A673 (cell line): ENCODE measurements at regions not wholly inside any gene's neighbourhood (a gene's known extent, or its start where the extent isn't known, plus 50 kb on each side); places are given as distances from the start of the nearest gene placed in this dataset.
A peak's percentile ranks its signal among the peaks of the same experiment; 100 is the strongest.

Experiments
- BruUV-seq: library from RNA; stranded (reverse); fragments of 400-500 nt; replicated peaks from 2 replicates; lab custom pipeline; 2021; lab: Mats Ljungman, UMichigan
- CTCF ChIA-PET: fragments of 300-600 bp; sonication (Branson Sonifier 250); formaldehyde crosslinking; loops from one replicate; lab custom pipeline; 2022; ENCODE audit warnings: antibody characterized with exemption; lab: Charles Lee
- POLR2A ChIA-PET: fragments of 300-600 bp; sonication (Branson Sonifier 250); formaldehyde crosslinking; loops from one replicate; lab custom pipeline; 2022; ENCODE audit warnings: antibody characterized with exemption; ENCODE audit not compliant: low non-redundant PET; lab: Charles Lee
- DNase-seq: peaks from one replicate; pipeline ENCODE4 v3.0.0-alpha.2; 2015; ENCODE audit warnings: low spot score
- H3K27ac ChIP-seq: fragments of 200-600 bp; sonication (generic); 2 replicates; pipeline ENCODE4 v1.5.1; 2016; ENCODE audit warnings: mixed run types, low read depth, mild to moderate bottlenecking, mixed read lengths, antibody characterized with exemption, low read length; ENCODE audit not compliant: poor library complexity, severe bottlenecking
- H3K27me3 ChIP-seq: fragments of 200-600 bp; sonication (generic); replicated peaks from 2 replicates; pipeline ENCODE4 v1.6.1; 2017; ENCODE audit warnings: mixed run types, low read depth, mild to moderate bottlenecking, mixed read lengths, antibody characterized with exemption, low read length; ENCODE audit not compliant: insufficient read depth, poor library complexity
- H3K36me3 ChIP-seq: fragments of 200-600 bp; sonication (generic); 2 replicates; pipeline ENCODE4 v1.6.1; 2016; ENCODE audit warnings: mixed run types, mild to moderate bottlenecking, mixed read lengths, antibody characterized with exemption, low read length; ENCODE audit not compliant: insufficient read depth, poor library complexity, severe bottlenecking
- H3K4me1 ChIP-seq: fragments of 200-600 bp; sonication (generic); 2 replicates; pipeline ENCODE4 v1.6.1; 2017; ENCODE audit warnings: mixed run types, mild to moderate bottlenecking, mixed read lengths, antibody characterized with exemption, low read length; ENCODE audit not compliant: insufficient read depth, poor library complexity, severe bottlenecking
- H3K4me3 ChIP-seq: fragments of 200-600 bp; sonication (generic); 2 replicates; pipeline ENCODE4 v1.5.1; 2016; ENCODE audit warnings: low read depth, mixed run types, mild to moderate bottlenecking, mixed read lengths, low read length; ENCODE audit not compliant: poor library complexity, severe bottlenecking
- H3K9me3 ChIP-seq: fragments of 200-600 bp; sonication (generic); 2 replicates; pipeline ENCODE4 v1.6.1; 2016; ENCODE audit warnings: mixed run types, low read depth, mild to moderate bottlenecking, mixed read lengths, antibody characterized with exemption, low read length; ENCODE audit not compliant: poor library complexity, severe bottlenecking
- CTCF ChIP-seq: fragments of 300-800, 200-600 bp; sonication (generic); conservative IDR thresholded peaks from 2 replicates; pipeline ENCODE4 v1.5.1; 2017; ENCODE audit warnings: low read depth, mild to moderate bottlenecking, antibody characterized with exemption, low read length, moderate library complexity, mixed read lengths
- EZH2 ChIP-seq: fragments of 200-600 bp; sonication (generic); IDR thresholded peaks from 2 replicates; pipeline ENCODE4 v1.6.1; 2017; ENCODE audit warnings: borderline replicate concordance, low read depth, mild to moderate bottlenecking, mixed read lengths, antibody characterized with exemption, low read length; ENCODE audit not compliant: poor library complexity, severe bottlenecking
- intact Hi-C: fragments of 100-400 bp; cut with micrococcal nuclease; formaldehyde crosslinking; loops from one replicate; pipeline ENCODE4 v1.10.0; 2022; ENCODE audit not compliant: unreplicated experiment

GRCh38 chr4:125481334-125482045 is 166.7 kb downstream of the FAT4 start:
- TF ChIP-seq CTCF (no peak), EZH2 (no peak)
- Histone ChIP-seq H3K27me3 (no peaks in the 10 kb centered on the region), H3K27ac (no peak overlapping the region), H3K36me3 (peaks cover 11% of the 10 kb centered on the region), H3K4me1 (no peaks in the 10 kb centered on the region), H3K4me3 (no peak overlapping the region), H3K9me3 (no peaks in the 10 kb centered on the region)
- BruUV-seq: no TSS peak
- intact Hi-C loops: no loop called here
- DNase-seq: peak; percentile 69
- ChIA-PET POLR2A (no interaction called here), CTCF (no interaction called here)

GRCh38 chr4:125482822-125483221 is 168.1 kb downstream of the FAT4 start:
- DNase-seq: no peak
- BruUV-seq: no TSS peak
- no peak for TF ChIP-seq CTCF
- TF ChIP-seq EZH2: no peak
- Histone ChIP-seq H3K4me1 (no peaks in the 10 kb centered on the region), H3K4me3 (no peak overlapping the region), H3K27me3 (no peaks in the 10 kb centered on the region), H3K36me3 (peaks cover 11% of the 10 kb centered on the region), H3K27ac (no peak overlapping the region), H3K9me3 (no peaks in the 10 kb centered on the region)
- POLR2A ChIA-PET: no interaction called here
- intact Hi-C loops: no loop called here
- CTCF ChIA-PET: no interaction called here

- Histone ChIP-seq H3K27me3 (no peaks in the 10 kb centered on the region), H3K4me1 (no peaks in the 10 kb centered on the region), H3K9me3 (no peaks in the 10 kb centered on the region), H3K4me3 (no peak overlapping the region), H3K27ac (no peak overlapping the region), H3K36me3 (peaks cover 11% of the 10 kb centered on the region)
- CTCF ChIA-PET: no interaction called here
- no peak for TF ChIP-seq EZH2
- no peak for TF ChIP-seq CTCF
- POLR2A ChIA-PET: no interaction called here
- intact Hi-C loops: no loop called here
- DNase-seq: no peak
- no TSS peak for BruUV-seq
These were observed 168.5 kb downstream of the FAT4 start for GRCh38 chr4:125483278-125483677.
